Neutrophil (primary cell): ENCODE measurements at regions not wholly inside any gene's neighbourhood (a gene's known extent, or its start where the extent isn't known, plus 50 kb on each side); places are given as distances from the start of the nearest gene placed in this dataset.

ENCODE experiments used
- H3K27ac ChIP-seq: fragments of 200-600 bp; sonication (generic); 2 replicates; pipeline ENCODE4 v1.5.1; 2016; ENCODE audit warnings: mild to moderate bottlenecking, moderate library complexity
- H3K27me3 ChIP-seq: fragments of 200-600 bp; sonication (generic); 2 replicates; pipeline ENCODE4 v1.6.0; 2016; ENCODE audit warnings: mild to moderate bottlenecking
- H3K36me3 ChIP-seq: fragments of 200-600 bp; sonication (generic); 2 replicates; pipeline ENCODE4 v1.5.1; 2017
- H3K4me1 ChIP-seq, 2 experiments: fragments of 200-600 bp in 1 of 2; sonication (generic) in 1 of 2; 1 replicate in 1 of 2; 2 replicates in 1 of 2; pipeline versions ENCODE4 v1.5.1 to v1.6.1; 2013 to 2016; ENCODE audit warnings: low read depth in 1 of 2, low read length in 1 of 2, mild to moderate bottlenecking in 1 of 2, moderate library complexity in 1 of 2; ENCODE audit not compliant: control insufficient read depth in 1 of 2, insufficient read depth in 1 of 2
- H3K4me3 ChIP-seq, 2 experiments: fragments of 200-600 bp in 1 of 2; sonication (generic) in 1 of 2; 1 replicate in 1 of 2; 2 replicates in 1 of 2; pipeline ENCODE4 v1.5.1; 2013 to 2016; ENCODE audit warnings: low read depth in 1 of 2, low read length in 1 of 2, mild to moderate bottlenecking in 1 of 2, moderate library complexity in 1 of 2
- H3K9me3 ChIP-seq: fragments of 200-600 bp; sonication (generic); 2 replicates; pipeline ENCODE4 v1.5.1; 2016
- CTCF ChIP-seq: fragments of 200-600 bp; sonication (generic); IDR thresholded peaks from 2 replicates; pipeline ENCODE4 v1.5.1; 2016; ENCODE audit warnings: antibody characterized with exemption

GRCh38 chr3:95901948-95902347, 912.4 kb upstream of the EPHA6 start:
- Histone ChIP-seq H3K4me1 (no peaks in the 10 kb centered on the region), H3K36me3 (no peaks in the 10 kb centered on the region), H3K27ac (no peak overlapping the region), H3K9me3 (no peaks in the 10 kb centered on the region), H3K27me3 (no peaks in the 10 kb centered on the region), H3K4me3 (no peak overlapping the region)
- TF ChIP-seq CTCF = no peak

- Histone ChIP-seq H3K4me1 (no peaks in the 10 kb centered on the region), H3K27me3 (no peaks in the 10 kb centered on the region), H3K4me3 (no peak overlapping the region), H3K36me3 (no peaks in the 10 kb centered on the region), H3K27ac (no peak overlapping the region), H3K9me3 (no peaks in the 10 kb centered on the region)
- no peak for TF ChIP-seq CTCF
These were observed 909.2 kb upstream of the EPHA6 start for GRCh38 chr3:95905182-95905581.

GRCh38 chr3:95911767-95912166, 902.6 kb upstream of the EPHA6 start:
- TF ChIP-seq CTCF = no peak
- Histone ChIP-seq H3K4me1 (no peaks in the 10 kb centered on the region), H3K27me3 (no peaks in the 10 kb centered on the region), H3K27ac (no peak overlapping the region), H3K4me3 (no peak overlapping the region), H3K9me3 (no peaks in the 10 kb centered on the region), H3K36me3 (no peaks in the 10 kb centered on the region)

GRCh38 chr3:95923496-95924210, 890.7 kb upstream of the EPHA6 start:
- no peaks in the 10 kb centered on the region for H3K4me1 ChIP-seq
- H3K27me3 ChIP-seq = no peaks in the 10 kb centered on the region
- H3K9me3 ChIP-seq = no peaks in the 10 kb centered on the region
- H3K27ac ChIP-seq = no peak overlapping the region
- no peaks in the 10 kb centered on the region for H3K36me3 ChIP-seq
- no peak for TF ChIP-seq CTCF
- no peak overlapping the region for H3K4me3 ChIP-seq

- Histone ChIP-seq H3K4me3 (no peak overlapping the region), H3K9me3 (no peaks in the 10 kb centered on the region), H3K27ac (no peak overlapping the region), H3K27me3 (no peaks in the 10 kb centered on the region), H3K36me3 (no peaks in the 10 kb centered on the region), H3K4me1 (no peaks in the 10 kb centered on the region)
- TF ChIP-seq CTCF = no peak
These were observed 887.4 kb upstream of the EPHA6 start for GRCh38 chr3:95926904-95927501.
